GM19452 (cell line): ENCODE measurements at regions not wholly inside any gene's neighbourhood (a gene's known extent, or its start where the extent isn't known, plus 50 kb on each side); places are given as distances from the start of the nearest gene placed in this dataset.

Experiments used
- ATAC-seq: cut with Tn5 transposase; IDR thresholded peaks from one replicate; pipeline ENCODE4 v1.9.1; 2021; ENCODE audit not compliant: unreplicated experiment

DNA sequence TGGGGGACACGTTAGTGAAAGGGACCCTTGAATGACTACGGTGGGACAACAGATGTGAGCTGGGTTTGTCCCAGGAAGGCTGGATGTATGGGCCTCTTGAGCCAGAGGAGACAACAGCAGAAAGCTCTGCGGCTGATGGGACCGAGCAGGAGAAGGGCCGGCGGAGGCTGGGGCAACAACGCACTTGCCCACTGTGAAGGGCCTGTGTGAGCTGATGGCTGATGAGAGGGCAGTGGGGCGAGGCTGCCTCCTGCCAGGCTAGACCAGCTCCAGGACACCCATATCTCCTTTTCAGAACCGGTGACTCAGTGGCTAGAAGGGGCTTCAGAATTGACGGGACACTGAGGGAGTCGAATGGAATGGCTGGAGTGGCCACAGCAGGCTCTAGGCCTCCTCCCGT lies 250.1 kb downstream of the SEC14L1 start:
- ATAC-seq: no peak

DNA sequence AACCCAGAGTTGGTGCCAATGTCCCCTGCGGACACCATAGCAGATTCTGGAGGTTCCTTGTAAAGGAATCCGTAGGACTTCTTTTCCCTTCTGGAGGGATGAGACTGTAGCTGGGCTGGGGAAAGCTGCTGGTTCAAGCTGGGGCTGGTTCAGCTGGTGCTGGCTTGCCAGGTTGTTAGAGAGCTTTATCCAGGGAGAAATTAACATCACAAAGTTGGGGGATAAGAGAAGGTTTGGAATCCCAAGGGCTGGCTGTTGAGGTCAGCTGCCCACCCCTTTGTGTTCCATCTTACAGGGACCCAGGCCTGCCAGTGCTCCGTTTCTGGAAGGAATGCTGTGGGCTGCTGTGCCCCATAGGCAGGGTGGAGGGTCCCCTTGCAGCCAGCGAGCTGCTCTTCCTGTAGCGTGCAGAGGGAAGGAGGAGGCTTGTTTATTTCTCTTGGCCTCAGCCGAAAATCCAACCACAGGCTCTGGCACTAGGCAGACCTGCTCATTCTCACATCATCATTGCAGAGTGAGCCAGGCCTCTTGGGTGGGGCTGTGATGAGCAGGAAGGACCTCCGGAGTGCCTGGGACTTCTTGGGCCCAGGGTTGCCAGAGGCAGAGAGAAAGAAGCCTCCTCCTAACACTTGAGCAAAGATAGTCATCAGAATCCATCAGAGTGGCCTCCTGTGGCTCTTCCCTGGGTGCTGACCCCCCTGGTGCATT lies 251.1 kb downstream of the SEC14L1 start:
- no peak for ATAC-seq

DNA sequence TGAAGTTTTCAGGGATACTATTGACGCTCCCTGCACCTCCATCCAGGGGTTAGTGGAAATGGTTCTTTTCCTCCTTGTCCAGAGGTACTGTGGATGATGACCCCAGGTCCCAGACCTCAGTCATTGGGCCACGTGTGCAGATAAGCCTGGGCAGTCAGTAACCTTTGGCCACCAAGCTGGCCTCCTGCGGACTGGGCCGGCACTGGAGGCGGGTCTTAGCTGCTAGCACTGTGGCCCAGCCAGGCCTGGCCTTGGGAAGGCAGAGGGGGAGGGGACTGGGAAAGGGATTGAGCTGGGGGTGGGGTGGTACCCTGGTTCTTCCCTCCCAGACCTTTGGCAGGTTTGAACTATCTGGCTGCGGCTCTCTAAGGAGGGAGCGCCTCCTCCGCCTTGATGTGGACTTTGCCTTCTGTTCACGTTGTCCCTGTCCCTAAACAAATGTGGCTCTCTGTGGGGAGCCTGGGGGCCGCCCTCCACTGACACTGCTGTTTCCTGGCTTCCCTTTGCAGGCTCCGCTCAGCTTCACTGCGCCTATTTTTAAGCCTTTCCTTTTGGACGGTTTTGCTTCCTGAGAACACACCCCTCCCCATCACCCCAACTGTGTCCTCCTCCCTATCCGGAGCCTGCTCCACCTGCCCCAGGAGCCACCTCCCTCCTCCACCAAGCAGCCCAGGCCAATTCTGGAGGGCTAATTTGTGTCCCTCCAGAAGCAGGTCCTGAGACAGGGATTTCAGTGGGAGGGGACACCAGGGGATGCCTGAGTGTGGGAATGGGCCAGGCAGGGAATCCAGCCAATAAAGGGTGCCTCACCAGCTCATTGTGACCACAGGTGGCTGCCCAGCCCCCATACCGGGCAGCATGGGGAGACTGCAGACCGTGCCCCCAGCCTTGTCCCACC lies 251.9 kb downstream of the SEC14L1 start:
- ATAC-seq: no peak

DNA sequence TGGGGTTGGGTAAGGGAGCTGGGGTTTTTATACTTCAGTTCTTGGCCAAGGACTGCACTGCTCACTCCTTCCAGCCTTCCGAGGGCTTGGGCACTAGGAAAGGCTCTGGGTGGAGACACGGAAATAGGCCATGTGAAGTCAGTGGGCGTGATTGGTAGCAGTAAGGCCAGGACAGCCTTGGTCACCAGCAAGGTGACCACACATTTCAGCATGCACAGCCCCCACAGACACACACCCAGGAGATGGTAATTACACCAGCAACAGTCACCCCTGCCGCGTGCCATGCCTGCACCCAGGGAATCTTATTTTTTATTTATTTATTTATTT lies 252.5 kb downstream of the SEC14L1 start:
- no peak for ATAC-seq

DNA sequence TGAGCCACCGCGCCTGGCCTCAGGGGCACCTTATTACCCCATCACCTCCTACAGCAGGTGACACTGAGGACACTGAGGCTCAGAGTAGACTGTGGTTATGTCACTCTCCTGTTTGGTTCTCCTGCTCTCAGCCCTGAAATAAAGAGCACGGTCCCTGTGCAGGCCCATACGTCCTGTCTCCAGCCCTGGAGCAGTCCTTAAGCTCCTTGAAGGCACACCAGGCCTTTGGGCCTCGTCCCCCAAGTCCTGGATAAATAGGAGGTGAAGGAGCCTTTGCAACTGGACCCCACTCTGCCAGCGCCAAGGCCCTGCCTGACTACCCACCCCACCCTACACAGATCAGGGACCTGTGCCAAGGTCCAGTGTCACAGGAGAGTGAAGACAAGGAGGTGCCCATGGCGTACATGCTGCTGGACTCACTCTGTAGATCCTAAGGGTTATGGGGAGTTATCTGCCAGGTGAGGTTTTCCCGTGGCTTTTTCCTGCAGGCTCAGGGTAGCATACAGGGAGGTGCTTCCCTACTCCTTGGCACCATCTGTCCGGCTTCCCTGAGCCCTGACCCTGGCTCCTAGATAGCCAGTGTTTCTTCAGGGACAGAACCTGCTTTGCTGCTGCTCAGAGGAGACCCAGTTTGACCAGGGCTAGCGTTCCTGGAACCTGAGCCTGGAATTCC lies 253.2 kb downstream of the SEC14L1 start:
- no peak for ATAC-seq

DNA sequence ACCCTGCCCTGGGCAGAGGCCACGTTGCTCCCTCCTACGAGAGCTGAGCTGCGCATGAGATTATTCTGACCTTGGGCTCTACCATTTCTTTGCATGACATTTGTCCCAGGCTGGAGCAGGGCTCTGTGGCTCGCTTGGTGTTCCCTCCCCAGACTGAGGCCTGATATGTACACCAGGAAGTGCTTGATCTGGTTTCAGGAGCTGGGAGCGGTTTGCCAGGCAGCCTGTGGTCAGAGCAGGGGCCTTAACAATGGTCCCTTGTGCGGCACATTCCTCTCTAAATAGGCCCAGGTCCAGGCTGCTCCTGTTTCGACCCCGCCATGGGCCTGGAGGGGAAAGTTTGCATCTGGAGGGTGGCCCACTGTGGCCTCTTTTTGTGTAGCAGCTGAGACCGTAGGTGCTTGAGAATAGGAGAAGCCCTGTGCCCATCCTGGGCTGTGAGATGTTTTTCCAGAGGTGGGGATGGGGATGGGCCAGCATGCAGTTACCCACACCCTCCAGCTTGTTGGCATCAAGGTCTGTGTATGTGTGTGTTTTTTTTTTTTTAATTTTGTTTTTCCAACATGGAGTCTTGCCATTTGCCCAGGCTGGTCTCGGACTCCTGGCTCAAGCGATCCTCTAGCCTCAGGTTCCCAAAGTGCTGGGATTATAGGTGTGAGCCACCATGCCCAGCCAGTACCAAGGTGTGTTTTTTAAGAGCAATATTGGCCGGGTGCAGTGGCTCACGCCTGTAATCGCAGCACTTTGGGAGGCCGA lies 253.9 kb downstream of the SEC14L1 start:
- no peak for ATAC-seq

DNA sequence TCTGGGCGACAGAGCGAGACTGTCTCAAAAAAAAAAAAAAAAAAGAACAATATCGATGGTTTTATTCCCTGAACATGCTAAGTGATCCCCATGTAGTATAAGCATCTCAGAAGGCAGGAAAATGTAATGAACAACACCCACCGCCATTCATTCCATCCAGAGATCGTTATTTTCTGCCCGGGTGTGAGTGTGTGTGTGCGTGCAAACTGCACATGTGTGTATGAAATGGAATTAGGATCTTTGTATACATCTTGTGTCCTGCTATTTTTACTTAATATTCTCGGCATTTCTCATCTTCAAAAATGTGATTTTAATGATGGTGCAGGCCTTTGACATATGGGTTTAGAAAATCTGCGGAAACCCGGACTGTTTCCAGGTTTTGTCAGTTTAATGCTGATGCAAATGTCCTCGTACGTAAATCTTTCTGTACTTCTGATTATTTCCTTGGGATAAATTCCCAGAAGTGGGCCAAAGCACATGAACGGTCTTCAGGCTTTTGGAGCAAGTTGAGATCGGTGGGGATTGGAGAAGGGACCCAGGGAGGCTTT lies 254.8 kb downstream of the SEC14L1 start:
- no peak for ATAC-seq

DNA sequence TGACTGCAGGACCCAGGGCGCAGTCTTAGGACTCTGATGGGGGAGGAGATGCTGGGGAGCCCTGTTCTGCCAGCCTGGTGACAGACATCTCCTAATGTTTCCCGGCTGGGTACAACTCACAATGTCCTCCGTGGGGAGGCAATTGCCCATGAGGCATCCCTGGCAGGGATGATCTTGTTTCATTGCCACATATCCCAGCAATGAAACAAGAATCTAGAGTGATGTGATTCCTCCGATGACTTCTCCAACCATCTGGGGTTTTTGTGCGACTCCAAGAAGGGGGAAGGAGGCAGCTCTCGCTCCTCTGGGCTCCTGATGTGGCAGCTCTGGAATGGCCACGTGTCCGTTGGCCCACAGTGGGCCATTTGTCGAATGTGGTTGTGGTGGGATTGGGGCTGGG lies 255.8 kb downstream of the SEC14L1 start:
- ATAC-seq: no peak

DNA sequence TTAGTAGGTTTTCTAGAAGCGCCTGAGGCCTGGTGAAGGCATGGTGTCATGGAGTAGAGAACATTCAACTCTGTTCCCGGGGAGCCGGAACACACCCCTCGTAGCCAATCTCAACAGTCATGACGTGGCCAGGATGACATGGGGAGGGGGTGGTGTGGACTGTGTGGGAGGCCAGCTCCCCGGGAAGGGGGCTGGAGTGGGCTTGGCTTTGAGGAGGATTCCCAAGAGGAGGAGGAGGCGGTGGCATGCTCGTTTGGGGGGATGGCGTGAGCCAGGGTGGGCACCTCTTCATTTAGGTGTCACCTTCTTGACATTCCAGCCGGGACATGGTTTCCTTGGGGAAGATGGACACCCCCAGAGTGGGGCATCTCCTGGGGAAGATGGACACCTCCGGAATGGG lies 257.5 kb downstream of the SEC14L1 start:
- no peak for ATAC-seq

DNA sequence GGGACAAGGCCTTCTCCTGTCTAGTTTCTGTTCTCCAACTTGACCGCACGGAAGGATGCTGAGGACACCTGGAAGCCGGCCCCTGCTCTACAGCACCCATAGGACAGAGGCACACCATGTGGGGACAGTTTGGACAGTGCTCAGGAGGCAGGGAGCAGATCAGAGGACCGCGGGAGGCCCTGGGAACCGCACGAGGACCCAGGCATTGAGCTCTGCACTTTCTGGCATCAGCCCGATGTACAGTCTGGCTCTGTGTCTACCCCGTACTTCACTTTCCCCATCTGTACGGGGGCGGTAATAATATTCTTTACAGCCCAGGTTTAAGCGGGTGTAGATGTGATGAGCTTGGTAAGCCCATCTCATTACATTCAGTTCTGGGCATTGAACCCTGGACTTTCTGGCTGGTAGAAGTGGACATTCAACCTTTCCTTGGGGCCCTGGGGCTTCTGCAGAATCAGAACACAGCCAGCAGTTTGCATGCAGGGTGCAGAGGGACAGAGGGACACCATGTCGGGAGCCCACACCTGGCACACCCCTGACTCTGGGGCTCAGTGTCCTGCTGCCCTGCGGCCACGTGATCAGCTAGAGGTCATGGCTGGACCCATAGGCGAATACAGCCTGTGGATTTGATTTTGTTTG lies 258.7 kb downstream of the SEC14L1 start:
- ATAC-seq: no peak

DNA sequence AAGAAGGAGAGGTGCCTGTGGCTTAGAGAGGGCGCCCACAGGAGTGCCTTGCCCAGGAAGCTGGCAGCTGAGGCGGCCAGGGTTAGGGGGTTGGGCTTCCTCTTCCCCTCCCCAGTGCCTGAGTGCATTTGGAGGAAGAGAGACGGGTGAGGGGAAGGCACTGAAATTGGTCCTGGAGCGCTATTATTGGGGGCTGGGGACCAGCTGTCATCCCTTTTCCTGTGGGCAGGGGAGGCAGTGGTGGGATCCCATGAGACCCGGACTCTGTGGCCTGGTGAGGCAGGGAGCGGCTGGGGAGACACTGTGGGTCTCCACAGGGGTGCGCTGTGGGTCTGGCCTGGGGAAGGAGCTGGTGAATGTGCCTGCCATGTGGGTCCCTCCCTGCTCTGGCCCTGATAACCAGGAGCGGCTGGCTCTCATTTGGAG lies 259.7 kb downstream of the SEC14L1 start:
- ATAC-seq: no peak

DNA sequence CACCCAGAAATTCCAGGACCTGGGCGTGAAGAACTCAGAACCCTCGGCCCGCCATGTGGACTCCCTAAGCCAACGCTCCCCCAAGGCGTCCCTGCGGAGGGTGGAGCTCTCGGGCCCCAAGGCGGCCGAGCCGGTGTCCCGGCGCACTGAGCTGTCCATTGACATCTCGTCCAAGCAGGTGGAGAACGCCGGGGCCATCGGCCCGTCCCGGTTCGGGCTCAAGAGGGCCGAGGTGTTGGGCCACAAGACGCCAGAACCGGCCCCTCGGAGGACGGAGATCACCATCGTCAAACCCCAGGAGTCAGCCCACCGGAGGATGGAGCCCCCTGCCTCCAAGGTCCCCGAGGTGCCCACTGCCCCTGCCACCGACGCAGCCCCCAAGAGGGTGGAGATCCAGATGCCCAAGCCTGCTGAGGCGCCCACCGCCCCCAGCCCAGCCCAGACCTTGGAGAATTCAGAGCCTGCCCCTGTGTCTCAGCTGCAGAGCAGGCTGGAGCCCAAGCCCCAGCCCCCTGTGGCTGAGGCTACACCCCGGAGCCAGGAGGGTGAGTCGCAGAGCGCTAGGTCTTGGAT lies 261.5 kb downstream of the SEC14L1 start:
- ATAC-seq: no peak

DNA sequence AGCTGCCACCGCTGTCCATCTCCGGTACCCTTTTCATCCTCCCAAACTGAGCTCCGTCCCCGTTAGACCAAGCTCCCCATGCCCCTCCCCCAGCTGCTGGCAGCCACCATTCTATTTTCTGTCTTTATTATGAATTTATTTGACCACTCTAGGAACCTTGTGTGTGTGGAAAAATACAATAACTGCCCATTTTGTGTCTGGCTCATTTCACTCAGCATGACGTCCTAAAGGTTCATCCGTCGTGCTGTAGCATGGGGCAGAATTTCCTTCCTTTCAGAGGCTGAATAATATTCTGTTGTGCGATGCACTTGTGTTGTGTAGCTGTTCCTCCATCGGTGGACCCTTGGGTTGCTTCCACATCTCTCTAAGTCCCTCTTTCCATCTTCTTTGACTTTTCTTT lies 263.1 kb downstream of the SEC14L1 start:
- ATAC-seq: no peak

DNA sequence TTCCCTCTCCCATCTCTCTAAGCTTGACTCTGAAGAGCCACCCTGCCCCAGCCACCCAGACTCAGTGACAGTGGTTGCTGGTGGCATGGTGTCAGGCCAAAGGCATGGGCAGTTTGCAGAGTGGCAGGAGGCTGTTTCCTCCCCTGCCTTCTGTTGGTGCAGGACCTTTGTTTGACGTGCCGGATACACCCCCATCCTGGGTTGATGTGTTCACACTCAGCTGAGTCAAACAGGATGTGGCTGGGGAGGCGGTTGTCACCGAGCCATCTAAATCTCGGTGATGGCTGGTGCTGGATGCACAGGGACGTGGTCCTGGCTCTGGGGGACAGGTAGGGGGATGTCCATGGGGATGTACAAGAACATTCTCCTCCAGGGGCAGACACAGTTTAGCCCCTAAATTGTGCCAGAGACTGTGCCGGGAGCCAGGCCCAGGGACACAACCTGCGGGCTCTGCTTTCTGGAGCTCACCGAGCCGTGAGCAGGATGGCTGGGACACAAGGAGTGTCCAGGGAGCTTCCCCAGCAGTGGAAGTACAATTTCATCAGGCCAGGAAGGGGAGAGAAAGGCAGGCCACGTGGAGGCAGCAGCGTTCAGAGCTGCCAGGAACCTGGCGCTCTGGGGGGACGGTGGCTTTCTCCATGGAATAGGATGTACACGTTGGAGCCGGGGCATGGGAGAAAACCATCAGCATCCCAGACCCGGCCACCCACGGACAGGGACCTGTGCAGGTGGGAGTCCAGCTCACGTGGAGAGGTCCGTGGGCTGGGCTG lies 264.2 kb downstream of the SEC14L1 start:
- ATAC-seq: peak; percentile 72

DNA sequence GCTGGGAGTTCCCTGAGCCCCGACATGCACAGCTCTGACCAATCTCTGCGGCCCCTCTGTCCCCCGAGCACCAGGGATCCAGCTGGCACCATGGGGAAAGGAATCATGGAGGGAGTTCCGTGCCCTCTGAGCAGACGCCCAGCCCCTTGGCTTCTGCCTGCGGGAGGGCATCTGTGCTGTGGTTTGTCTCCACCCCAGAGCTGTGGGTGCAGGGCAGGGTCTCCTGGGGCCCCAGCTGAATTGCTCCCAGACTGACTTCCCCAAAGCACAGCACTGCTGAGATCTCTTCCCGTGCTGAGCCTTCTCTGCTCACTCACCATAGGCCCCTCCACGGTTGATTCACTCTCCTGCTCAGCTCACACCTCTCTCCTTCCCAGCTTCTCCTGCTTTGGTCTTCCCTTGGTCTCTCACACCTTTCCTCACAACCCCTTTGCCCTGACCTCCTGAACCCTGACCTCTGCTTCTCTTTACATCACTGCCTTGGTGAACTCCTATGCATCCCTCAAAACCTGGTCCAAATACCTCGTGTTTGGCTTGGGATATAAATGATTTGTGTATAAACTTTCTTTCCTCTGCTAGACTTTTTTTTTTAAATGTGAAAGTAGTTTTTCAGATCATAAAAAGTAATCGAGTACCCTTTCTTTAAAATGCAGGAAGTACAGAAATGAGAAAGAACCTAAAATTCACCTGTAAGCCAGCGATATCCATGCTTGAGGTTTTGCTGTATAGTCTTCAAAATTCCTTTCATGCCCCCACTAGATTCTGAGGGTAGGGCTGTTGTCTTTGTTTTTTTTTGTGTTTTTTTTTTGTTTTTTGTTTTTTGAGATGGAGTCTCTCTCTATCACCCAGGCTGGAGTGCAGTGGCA lies 265.3 kb downstream of the SEC14L1 start:
- no peak for ATAC-seq

DNA sequence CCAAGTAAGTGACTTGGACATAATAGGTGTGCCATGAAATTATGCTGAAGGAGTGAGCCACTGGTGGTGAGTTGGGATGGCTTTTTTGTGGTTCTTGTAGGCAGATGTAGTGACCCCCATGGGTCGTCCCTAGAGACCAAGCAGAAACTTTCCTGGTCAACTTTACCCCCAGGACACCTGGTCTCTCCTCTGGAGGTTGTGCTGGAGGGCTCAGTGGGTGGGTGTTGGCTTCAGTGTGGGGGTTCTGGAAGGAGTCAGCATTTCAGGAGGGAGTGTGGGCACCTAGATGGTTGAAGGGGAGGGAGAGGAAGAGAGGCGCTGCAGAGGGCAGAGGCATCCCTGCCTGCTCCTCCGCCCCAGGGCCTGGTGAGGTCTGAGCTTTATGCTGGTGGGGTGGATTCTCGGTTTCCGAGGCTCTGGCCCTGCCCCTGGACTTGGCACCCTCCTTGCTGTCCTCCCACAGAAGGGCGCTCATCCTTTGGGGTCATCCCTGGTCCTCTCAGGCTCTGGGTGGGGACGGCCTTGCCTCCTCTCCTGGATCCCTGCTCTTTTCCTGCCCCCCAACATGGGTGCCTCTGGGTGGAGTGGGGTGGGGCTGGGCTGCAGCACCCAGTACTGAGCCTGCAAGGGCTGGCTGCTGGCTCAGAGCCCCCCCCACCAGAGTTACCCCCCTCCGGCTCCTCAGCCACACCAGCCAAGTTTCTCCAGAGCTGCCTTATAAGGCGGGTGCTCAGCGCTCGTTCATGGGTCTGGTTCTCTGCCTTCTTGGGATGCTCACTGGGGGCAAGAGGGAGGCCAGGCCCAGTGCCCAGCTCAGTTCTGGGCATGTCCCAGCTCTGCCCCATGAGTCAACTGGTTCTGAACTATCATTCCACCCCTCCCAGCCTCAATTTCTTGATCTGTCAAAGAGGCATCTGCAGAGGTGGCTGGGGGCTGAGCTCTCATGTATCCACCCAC lies 266.8 kb downstream of the SEC14L1 start:
- no peak for ATAC-seq

DNA sequence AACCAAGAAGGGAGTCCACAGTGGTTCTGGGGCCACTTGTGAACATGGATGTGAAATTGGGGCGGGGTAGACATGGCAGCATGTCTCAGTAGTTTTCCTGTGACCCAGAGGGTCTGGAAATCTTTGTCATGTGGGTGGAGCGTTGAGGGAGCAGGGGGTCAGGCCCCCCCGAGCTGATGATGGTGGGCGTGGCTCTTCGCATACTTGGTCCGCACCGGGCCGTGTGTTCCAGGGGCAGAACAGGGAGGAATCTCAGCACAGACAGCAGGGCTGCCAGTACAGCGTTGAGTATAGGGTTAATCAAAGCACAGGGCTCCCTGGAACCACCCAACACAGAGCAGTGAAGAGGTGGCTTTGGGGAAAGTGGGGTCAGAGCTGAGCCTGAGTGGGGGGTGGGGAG lies 267.5 kb downstream of the SEC14L1 start:
- no peak for ATAC-seq
